Right cardiac atrium (tissue), 5 donors: ENCODE measurements at regions not wholly inside any gene's neighbourhood (a gene's known extent, or its start where the extent isn't known, plus 50 kb on each side); places are given as distances from the start of the nearest gene placed in this dataset.
"Not testable (repeated sequence)": the region's sequence is repeated elsewhere in the genome, so short reads cannot be mapped to it uniquely, and the experiment has no call there.

Source experiments
- ATAC-seq, 2 donors: fragments of 200-7000 bp; cut with Tn5 transposase; one replicate each; pipeline versions ENCODE4 v1.8.0 to v1.9.1; 2020; ENCODE audit warnings: moderate library complexity in 2 of 2, mild to moderate bottlenecking in 1 of 2
- DNase-seq, 3 donors: peaks; one replicate each; pipeline ENCODE4 v3.0.0-alpha.2; 2020
- H3K27ac ChIP-seq: one replicate; pipeline ENCODE4 v1.5.1; 2013; ENCODE audit warnings: mild to moderate bottlenecking, low read length, control low read depth, moderate library complexity
- H3K27me3 ChIP-seq: one replicate; pipeline ENCODE4 v1.6.1; 2013; ENCODE audit not compliant: control insufficient read depth, insufficient read depth
- H3K4me1 ChIP-seq: one replicate; pipeline ENCODE4 v1.6.1; 2013; ENCODE audit warnings: low read length; ENCODE audit not compliant: control insufficient read depth, insufficient read depth
- H3K4me3 ChIP-seq: one replicate; pipeline ENCODE4 v1.5.1; 2013; ENCODE audit warnings: low read length, control low read depth
- H3K9me3 ChIP-seq: one replicate; pipeline ENCODE4 v1.6.1; 2013; ENCODE audit warnings: low read length; ENCODE audit not compliant: control insufficient read depth
- WGBS: extraction: QIAGEN DNeasy Blood & Tissue Kit; methylation state at CpG from one replicate; pipeline ENCODE4 v1.1.7; 2013; 5-methylcytosine and 5-hydroxymethylcytosine counted together
- intact Hi-C, 4 donors: fragments of 100-400 bp; cut with DNase I; formaldehyde crosslinking; loops; one replicate each; pipeline versions ENCODE4 v1.11.0 to v1.14.0; 2022 to 2023
- donor health status: healthy with polysubstance abuse.
- donor health status: DM: no; HTN: yes; CAD: no.
- donor health status: DM: no; HTN: no; CAD: no.
- donor health status: DM: no; HTN: yes; CAD: no; lungs with severe emphysema.
- donor health status: DM: yes; HTN: yes; CAD: no.

- Histone ChIP-seq H3K4me1 (no peaks in the 10 kb centered on the region), H3K27me3 (no peaks in the 10 kb centered on the region), H3K4me3 (no peak overlapping the region), H3K9me3 (no peaks in the 10 kb centered on the region), H3K27ac (no peak overlapping the region)
- DNase-seq, result no peak
- intact Hi-C loops, result no loop called here
- WGBS, result 66% methylated on average over 13 of the region's 13 CpGs
- ATAC-seq, result no peak
These were observed 55.0 kb downstream of the FOXA2 start for GRCh38 chr20:22529150-22530019.

- Histone ChIP-seq H3K4me1 (no peaks in the 10 kb centered on the region), H3K27me3 (no peaks in the 10 kb centered on the region), H3K4me3 (no peak overlapping the region), H3K27ac (no peak overlapping the region), H3K9me3 (no peaks in the 10 kb centered on the region)
- WGBS, result 74% methylated on average over 3 of the region's 3 CpGs
- DNase-seq, result no peak
- intact Hi-C loops, result no loop called here
- ATAC-seq, result no peak
These were observed 57.8 kb downstream of the FOXA2 start for GRCh38 chr20:22526512-22527012.

- ATAC-seq (no peak), DNase-seq (no peak)
- Histone ChIP-seq H3K27me3 (no peaks in the 10 kb centered on the region), H3K4me1 (no peaks in the 10 kb centered on the region), H3K9me3 (no peaks in the 10 kb centered on the region), H3K4me3 (no peak overlapping the region), H3K27ac (no peak overlapping the region)
- 76% methylated on average over 7 of the region's 7 CpGs for WGBS
- intact Hi-C loops, result no loop called here
These were observed 58.6 kb downstream of the FOXA2 start for GRCh38 chr20:22525821-22526220.

DNA sequence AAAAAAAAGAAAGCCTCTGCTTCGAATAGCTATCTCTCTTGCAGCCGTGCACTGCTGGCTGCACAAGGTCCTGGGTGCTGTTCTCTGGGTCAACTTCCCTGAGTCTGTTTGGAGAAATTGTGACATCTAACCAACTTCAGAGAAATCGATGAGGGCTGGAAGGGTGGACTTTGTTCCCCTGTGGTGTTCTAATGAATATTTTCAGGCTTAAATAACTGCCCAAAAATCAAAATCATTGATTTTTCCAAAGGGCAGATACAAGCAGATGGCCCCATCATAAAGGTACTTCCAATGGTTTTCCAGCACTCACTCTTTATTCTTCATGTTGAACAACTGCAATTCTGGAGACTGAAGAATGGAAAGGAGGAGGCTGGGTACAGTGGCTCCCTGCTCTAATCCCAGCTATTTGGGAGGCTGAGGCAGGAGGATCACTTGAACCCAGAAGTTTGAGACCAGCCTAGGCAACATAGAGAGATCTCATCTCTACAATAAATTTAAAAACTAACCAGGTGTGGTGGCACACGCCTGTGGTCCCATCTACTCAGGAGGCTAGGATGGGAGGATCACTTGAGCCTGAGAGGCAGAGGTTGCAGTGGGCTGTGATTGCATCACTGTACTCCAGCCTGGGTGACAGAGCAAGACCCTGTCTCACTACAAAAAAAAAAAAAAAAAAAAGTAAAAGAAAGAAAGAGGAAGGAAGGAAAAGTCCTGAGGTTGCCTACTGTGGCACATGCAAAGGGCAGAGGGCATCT lies 59.1 kb downstream of the FOXA2 start:
- no peaks in the 10 kb centered on the region for H3K9me3 ChIP-seq
- ATAC-seq (no peak), DNase-seq (no peak)
- H3K27ac ChIP-seq, result no peak overlapping the region
- no peaks in the 10 kb centered on the region for H3K27me3 ChIP-seq
- intact Hi-C loops, result no loop called here
- no peaks in the 10 kb centered on the region for H3K4me1 ChIP-seq
- 74% methylated on average over 4 of the region's 4 CpGs for WGBS
- H3K4me3 ChIP-seq, result no peak overlapping the region

DNA sequence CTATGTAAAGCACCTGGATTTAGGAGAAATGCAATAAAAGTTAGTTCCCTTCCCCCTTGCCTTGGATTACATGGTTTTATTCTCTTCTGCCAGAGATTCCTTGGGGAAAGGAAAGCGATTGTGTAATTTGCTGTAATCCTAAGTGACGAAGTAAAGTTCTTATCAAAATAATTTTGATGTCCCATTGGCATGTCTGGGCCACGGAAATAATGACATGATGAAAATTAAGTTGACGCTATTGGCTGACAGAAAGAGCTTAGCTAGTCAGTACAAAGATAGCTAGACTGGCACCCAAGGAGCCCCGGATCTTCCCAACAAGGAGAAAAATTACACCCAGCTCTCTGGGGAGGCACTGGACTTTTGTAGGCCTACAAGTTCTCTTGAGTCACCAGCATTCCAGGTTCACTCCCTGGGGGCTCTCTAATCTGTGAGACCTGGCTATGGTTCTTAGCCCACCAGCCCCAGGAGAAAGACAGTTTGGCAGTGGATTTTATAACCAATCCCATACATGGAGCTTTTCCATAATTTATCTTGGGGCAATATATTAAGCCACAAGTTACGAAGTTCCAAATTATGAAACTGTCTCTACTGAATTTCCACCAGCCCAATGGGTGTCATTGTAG lies 59.9 kb downstream of the FOXA2 start:
- ATAC-seq (peak; percentile 29 to 55), DNase-seq (no peak)
- H3K27ac ChIP-seq, result no peak overlapping the region
- 60% methylated on average over 6 of the region's 6 CpGs for WGBS
- H3K4me1 ChIP-seq, result no peaks in the 10 kb centered on the region
- no peak overlapping the region for H3K4me3 ChIP-seq
- intact Hi-C loops, result no loop called here
- H3K9me3 ChIP-seq, result no peaks in the 10 kb centered on the region
- H3K27me3 ChIP-seq, result no peaks in the 10 kb centered on the region

- intact Hi-C loops, result no loop called here
- H3K4me1 ChIP-seq, result no peaks in the 10 kb centered on the region
- no peaks in the 10 kb centered on the region for H3K9me3 ChIP-seq
- no peak overlapping the region for H3K27ac ChIP-seq
- 81% methylated on average over 15 of the region's 15 CpGs for WGBS
- ATAC-seq, result peak; percentile 20 to 22
- H3K27me3 ChIP-seq, result no peaks in the 10 kb centered on the region
- H3K4me3 ChIP-seq, result no peak overlapping the region
- DNase-seq, result no peak
These were observed 60.6 kb downstream of the FOXA2 start for GRCh38 chr20:22523499-22524392.

- DNase-seq, result no peak
- WGBS, result 91% methylated on average over 7 of the region's 7 CpGs
These were observed 61.3 kb downstream of the FOXA2 start for GRCh38 chr20:22523128-22523498.

GRCh38 chr20:22522701-22523100 lies 61.7 kb downstream of the FOXA2 start:
- Histone ChIP-seq H3K27ac (no peak overlapping the region), H3K27me3 (no peaks in the 10 kb centered on the region), H3K9me3 (no peaks in the 10 kb centered on the region), H3K4me1 (no peaks in the 10 kb centered on the region), H3K4me3 (no peak overlapping the region)
- no peak for DNase-seq
- intact Hi-C loops, result no loop called here
- ATAC-seq, result no peak
- 83% methylated on average over 3 of the region's 3 CpGs for WGBS

More at GRCh38 chr20:22523128-22523498, 61.3 kb downstream of the FOXA2 start:
- H3K4me3 ChIP-seq, result no peak overlapping the region
- no peaks in the 10 kb centered on the region for H3K4me1 ChIP-seq
- intact Hi-C loops, result no loop called here
- ATAC-seq, result no peak
- H3K9me3 ChIP-seq, result no peaks in the 10 kb centered on the region
- H3K27ac ChIP-seq, result no peak overlapping the region
- H3K27me3 ChIP-seq, result no peaks in the 10 kb centered on the region

DNA sequence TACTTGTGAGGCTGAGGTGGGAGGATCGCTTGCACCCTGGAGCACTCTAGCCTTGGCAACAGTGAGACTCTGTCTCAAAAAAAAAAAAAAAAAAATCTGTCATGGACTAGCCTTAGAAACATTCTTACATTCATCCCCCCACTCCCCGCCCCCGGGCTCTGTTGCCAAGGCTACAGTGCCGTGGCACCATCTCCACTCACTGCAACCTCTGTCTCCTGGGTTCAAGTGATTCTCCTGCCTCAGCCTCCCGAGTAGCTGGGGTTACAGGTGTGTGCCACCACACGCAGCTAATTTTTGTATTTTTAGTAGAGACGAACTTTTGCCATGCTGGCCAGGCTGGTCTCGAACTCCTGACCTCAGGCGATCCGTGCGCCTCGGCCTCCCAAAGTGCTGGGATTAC lies 62.4 kb downstream of the FOXA2 start:
- 87% methylated on average over 12 of the region's 12 CpGs for WGBS

DNA sequence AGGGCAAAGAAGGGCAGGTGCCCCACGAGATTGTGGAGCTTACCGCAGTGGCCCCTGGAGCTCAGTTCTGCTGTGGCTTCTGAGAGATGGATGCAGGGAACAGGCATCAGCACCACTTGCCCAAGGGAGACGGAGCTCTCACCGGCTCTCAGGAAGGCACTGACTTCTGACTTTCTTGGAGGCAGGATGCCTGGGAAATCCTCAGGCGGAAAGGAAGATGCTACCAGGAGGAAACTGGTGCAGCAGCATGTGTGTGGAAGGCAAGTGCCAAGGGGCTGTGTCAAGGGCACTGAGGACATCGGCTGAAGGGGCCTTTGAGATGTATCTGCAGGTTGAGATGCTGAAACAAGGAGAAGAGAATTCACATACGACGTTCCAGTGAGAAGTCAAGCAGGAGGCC lies 64.0 kb downstream of the FOXA2 start:
- Histone ChIP-seq H3K9me3 (no peaks in the 10 kb centered on the region), H3K4me1 (no peaks in the 10 kb centered on the region), H3K4me3 (no peak overlapping the region), H3K27ac (no peak overlapping the region), H3K27me3 (peaks cover 5% of the 10 kb centered on the region)
- DNase-seq (no peak), ATAC-seq (no peak)
- 75% methylated on average over 8 of the region's 8 CpGs for WGBS
- intact Hi-C loops, result no loop called here

More for the DNA sequence above, 62.4 kb downstream of the FOXA2 start:
- H3K4me3 ChIP-seq, H3K4me1 ChIP-seq, H3K9me3 ChIP-seq, H3K27ac ChIP-seq, H3K27me3 ChIP-seq, intact Hi-C loops, DNase-seq, ATAC-seq: not testable (repeated sequence)
